ENCODE measurements at regions not wholly inside any gene's neighbourhood (a gene's known extent, or its start where the extent isn't known, plus 50 kb on each side); places are given as distances from the start of the nearest gene placed in this dataset.

- TF ChIP-seq STAT1 (IDR thresholded peaks at IDR 0.05; ENCODE audit: unreplicated experiment) (no peak), EZH2phosphoT487 (IDR thresholded peaks at IDR 0.05; ENCODE audit: unreplicated experiment) (no peak), CTCF (conservative IDR thresholded peaks at IDR 0.05; ENCODE audit: low read depth in 2 of 2) (no peak), EZH2 (IDR thresholded peaks at IDR 0.05; ENCODE audit: low read depth, unreplicated experiment) (no peak), POLR2AphosphoS5 (IDR thresholded peaks at IDR 0.05; ENCODE audit: low read depth) (no peak), CREB1 (CRISPR knock-in tag; IDR thresholded peaks at IDR 0.05; ENCODE audit: low read depth) (no peak), REST (IDR thresholded peaks at IDR 0.05; ENCODE audit: unreplicated experiment) (no peak), NANOG (IDR thresholded peaks at IDR 0.05; ENCODE audit: borderline replicate concordance) (no peak), JUNB (IDR thresholded peaks at IDR 0.05; ENCODE audit: unreplicated experiment) (no peak), ZNF114 (CRISPR knock-in tag; IDR thresholded peaks at IDR 0.05) (no peak), ETS1 (IDR thresholded peaks at IDR 0.05) (no peak), ZNF331 (CRISPR knock-in tag; IDR thresholded peaks at IDR 0.05; ENCODE audit: low read depth) (no peak), ZNF462 (CRISPR knock-in tag; IDR thresholded peaks at IDR 0.05) (no peak)
Measured at GRCh38 chr15:87667643-87668042, 588.9 kb downstream of the NTRK3 start.
